NOMO-1 treated with dmso at 0.1 percent for 144 hours (cell line): ENCODE measurements at regions not wholly inside any gene's neighbourhood (a gene's known extent, or its start where the extent isn't known, plus 50 kb on each side); places are given as distances from the start of the nearest gene placed in this dataset.
"Not testable (repeated sequence)": the region's sequence is repeated elsewhere in the genome, so short reads cannot be mapped to it uniquely, and the experiment has no call there.

Source experiments
- DNase-seq: peaks from one replicate; lab custom pipeline; 2025; ENCODE audit not compliant: unreplicated experiment; lab: John Stamatoyannopoulos, UW

GRCh38 chr2:111250448-111251030 is 129.8 kb downstream of the BCL2L11 start:
- DNase-seq, result no peak

- no peak for DNase-seq
Measured at GRCh38 chr2:111251711-111252110, 131.0 kb downstream of the BCL2L11 start.

- DNase-seq, result no peak
Measured at GRCh38 chr2:111252436-111252835, 131.7 kb downstream of the BCL2L11 start.

- not testable (repeated sequence) for DNase-seq
Measured at GRCh38 chr2:111254916-111255315, 134.2 kb downstream of the BCL2L11 start.

GRCh38 chr2:111256628-111257027 is 135.9 kb downstream of the BCL2L11 start:
- DNase-seq, result not testable (repeated sequence)

- not testable (repeated sequence) for DNase-seq
Measured at GRCh38 chr2:111257607-111258006, 136.9 kb downstream of the BCL2L11 start.

- not testable (repeated sequence) for DNase-seq
Measured at GRCh38 chr2:111258318-111258717, 137.6 kb downstream of the BCL2L11 start.

GRCh38 chr2:111262627-111263379 is 142.1 kb downstream of the BCL2L11 start:
- not testable (repeated sequence) for DNase-seq

- not testable (repeated sequence) for DNase-seq
Measured at GRCh38 chr2:111263380-111264017, 142.8 kb downstream of the BCL2L11 start.

- DNase-seq, result not testable (repeated sequence)
Measured at GRCh38 chr2:111264956-111265355, 144.2 kb downstream of the BCL2L11 start.

- DNase-seq, result not testable (repeated sequence)
Measured at GRCh38 chr2:111266556-111266955, 145.8 kb downstream of the BCL2L11 start.

GRCh38 chr2:111267038-111267437 is 146.3 kb downstream of the BCL2L11 start:
- DNase-seq, result not testable (repeated sequence)

GRCh38 chr2:111269761-111270323 is 149.1 kb downstream of the BCL2L11 start:
- not testable (repeated sequence) for DNase-seq

GRCh38 chr2:111270569-111270968 is 149.9 kb downstream of the BCL2L11 start:
- DNase-seq, result not testable (repeated sequence)

- not testable (repeated sequence) for DNase-seq
Measured at GRCh38 chr2:111271647-111272304, 151.1 kb downstream of the BCL2L11 start.

GRCh38 chr2:111273007-111273406 is 152.3 kb downstream of the BCL2L11 start:
- not testable (repeated sequence) for DNase-seq

- DNase-seq, result not testable (repeated sequence)
Measured at GRCh38 chr2:111275047-111275853, 154.5 kb downstream of the BCL2L11 start.

GRCh38 chr2:111275854-111276171 is 155.1 kb downstream of the BCL2L11 start:
- DNase-seq, result not testable (repeated sequence)

GRCh38 chr2:111278133-111278532 is 157.4 kb downstream of the BCL2L11 start:
- not testable (repeated sequence) for DNase-seq

- DNase-seq, result not testable (repeated sequence)
Measured at GRCh38 chr2:111280709-111281286, 160.1 kb downstream of the BCL2L11 start.
